ENCODE measurements at regions not wholly inside any gene's neighbourhood (a gene's known extent, or its start where the extent isn't known, plus 50 kb on each side); places are given as distances from the start of the nearest gene placed in this dataset.
"Not testable (repeated sequence)": the region's sequence is repeated elsewhere in the genome, so short reads cannot be mapped to it uniquely, and the experiment has no call there.

GRCh38 chr10:46198516-46198915 lies 88.3 kb upstream of the ANTXRL start:
- DNase-seq (ENCODE audit: low read depth in 2 of 2, low spot score in 1 of 2) = no peak

GRCh38 chr10:46202405-46202804 lies 84.4 kb upstream of the ANTXRL start:
- DNase-seq (ENCODE audit: low read depth in 2 of 2, low spot score in 1 of 2) = not testable (repeated sequence)

GRCh38 chr10:46204482-46205102 lies 82.2 kb upstream of the ANTXRL start:
- DNase-seq (ENCODE audit: low read depth in 2 of 2, low spot score in 1 of 2) = not testable (repeated sequence)

GRCh38 chr10:46210427-46210826 lies 76.4 kb upstream of the ANTXRL start:
- not testable (repeated sequence) for DNase-seq (ENCODE audit: low read depth in 2 of 2, low spot score in 1 of 2)

- no peak for DNase-seq (ENCODE audit: low read depth in 2 of 2, low spot score in 1 of 2)
These were observed 71.4 kb upstream of the ANTXRL start for GRCh38 chr10:46215426-46215825.

GRCh38 chr10:46216003-46216634 lies 70.7 kb upstream of the ANTXRL start:
- no peak for DNase-seq (ENCODE audit: low read depth in 2 of 2, low spot score in 1 of 2)

GRCh38 chr10:46216836-46217751 lies 69.7 kb upstream of the ANTXRL start:
- DNase-seq (ENCODE audit: low read depth in 2 of 2, low spot score in 1 of 2) = no peak

GRCh38 chr10:46217752-46218453 lies 68.9 kb upstream of the ANTXRL start:
- DNase-seq (ENCODE audit: low read depth in 2 of 2, low spot score in 1 of 2) = no peak

- no peak for DNase-seq (ENCODE audit: low read depth in 2 of 2, low spot score in 1 of 2)
These were observed 67.9 kb upstream of the ANTXRL start for GRCh38 chr10:46218921-46219320.

GRCh38 chr10:46219431-46219990 lies 67.3 kb upstream of the ANTXRL start:
- not testable (repeated sequence) for DNase-seq (ENCODE audit: low read depth in 2 of 2, low spot score in 1 of 2)

GRCh38 chr10:46220187-46220586 lies 66.6 kb upstream of the ANTXRL start:
- DNase-seq (ENCODE audit: low read depth in 2 of 2, low spot score in 1 of 2) = no peak

GRCh38 chr10:46220872-46221538 lies 65.8 kb upstream of the ANTXRL start:
- DNase-seq (ENCODE audit: low read depth in 2 of 2, low spot score in 1 of 2) = no peak

GRCh38 chr10:46222364-46222935 lies 64.3 kb upstream of the ANTXRL start:
- DNase-seq (ENCODE audit: low read depth in 2 of 2, low spot score in 1 of 2) = no peak

- DNase-seq (ENCODE audit: low read depth in 2 of 2, low spot score in 1 of 2) = no peak
These were observed 63.7 kb upstream of the ANTXRL start for GRCh38 chr10:46223064-46223480.

GRCh38 chr10:46223626-46224413 lies 63.0 kb upstream of the ANTXRL start:
- no peak for DNase-seq (ENCODE audit: low read depth in 2 of 2, low spot score in 1 of 2)

GRCh38 chr10:46224414-46224682 lies 62.4 kb upstream of the ANTXRL start:
- no peak for DNase-seq (ENCODE audit: low read depth in 2 of 2, low spot score in 1 of 2)

- no peak for DNase-seq (ENCODE audit: low read depth in 2 of 2, low spot score in 1 of 2)
These were observed 61.2 kb upstream of the ANTXRL start for GRCh38 chr10:46225597-46225996.

- DNase-seq (ENCODE audit: low read depth in 2 of 2, low spot score in 1 of 2) = no peak
These were observed 60.6 kb upstream of the ANTXRL start for GRCh38 chr10:46226232-46226631.

- no peak for DNase-seq (ENCODE audit: low read depth in 2 of 2, low spot score in 1 of 2)
These were observed 59.8 kb upstream of the ANTXRL start for GRCh38 chr10:46226900-46227558.

Measured in stimulated activated CD8-positive, alpha-beta memory T cell treated with anti-CD3 and anti-CD28 coated beads, Interleukin-4, amount 100 ng/mL, for 4 hours (primary cell).